ENCODE measurements at regions not wholly inside any gene's neighbourhood (a gene's known extent, or its start where the extent isn't known, plus 50 kb on each side); places are given as distances from the start of the nearest gene placed in this dataset.

GRCh38 chr2:9712263-9712662 is 81.5 kb upstream of the YWHAQ start:
- TF ChIP-seq POLR2A (IDR thresholded peaks at IDR 0.05) = no peak
- 78% methylated on average over 11 of the region's 11 CpGs; no CpG with 5 or more reads in 1 of the 2 donors for WGBS, 2 donors (ENCODE audit: low coverage in 1 of 2)
- no peaks in the 10 kb centered on the region for H3K36me3 ChIP-seq
- peaks cover 0 to 4% (median 0%) of the 10 kb centered on the region in 3 donors for H3K9me3 ChIP-seq
- no peak for ATAC-seq
- no peaks in the 10 kb centered on the region for H3K27me3 ChIP-seq
- no peaks in the 10 kb centered on the region for H3K4me1 ChIP-seq
- no peak overlapping the region for H3K4me3 ChIP-seq
- H3K27ac ChIP-seq = no peak overlapping the region

- Histone ChIP-seq H3K27me3 (no peaks in the 10 kb centered on the region), H3K9me3 (no peaks in the 10 kb centered on the region), H3K36me3 (no peaks in the 10 kb centered on the region), H3K4me3 (no peak overlapping the region), H3K4me1 (no peaks in the 10 kb centered on the region), H3K27ac (no peak overlapping the region)
- 86 to 92% methylated on average over 3 to 4 of the region's 14 CpGs for whole genome bisulfite sequencing, 2 donors (ENCODE audit: low coverage in 1 of 2)
- TF ChIP-seq EP300 (IDR thresholded peaks at IDR 0.05) (no peak), POLR2AphosphoS5 (IDR thresholded peaks at IDR 0.05) (no peak), POLR2A (IDR thresholded peaks at IDR 0.05) (no peak), CTCF (IDR thresholded peaks at IDR 0.05) (no peak)
- ATAC-seq = no peak
Measured at GRCh38 chr2:9714630-9715214, 83.9 kb upstream of the YWHAQ start.

- no peaks in the 10 kb centered on the region for H3K27me3 ChIP-seq
- no peaks in the 10 kb centered on the region for H3K4me1 ChIP-seq
- H3K9me3 ChIP-seq = no peaks in the 10 kb centered on the region
- H3K36me3 ChIP-seq = no peaks in the 10 kb centered on the region
- no peak for ATAC-seq
- no peak overlapping the region for H3K4me3 ChIP-seq
- no peak overlapping the region for H3K27ac ChIP-seq
- TF ChIP-seq POLR2AphosphoS5 (IDR thresholded peaks at IDR 0.05) (no peak), EP300 (IDR thresholded peaks at IDR 0.05) (no peak), CTCF (IDR thresholded peaks at IDR 0.05) (no peak), POLR2A (IDR thresholded peaks at IDR 0.05) (no peak)
- 81 to 88% methylated on average over 3 to 5 of the region's 6 CpGs for WGBS, 2 donors (ENCODE audit: low coverage in 1 of 2)
Measured at GRCh38 chr2:9715238-9715637, 84.4 kb upstream of the YWHAQ start.

GRCh38 chr2:9717886-9718451 is 87.2 kb upstream of the YWHAQ start:
- no peak for ATAC-seq
- Histone ChIP-seq H3K4me1 (no peaks in the 10 kb centered on the region), H3K27ac (no peak overlapping the region), H3K9me3 (no peaks in the 10 kb centered on the region), H3K36me3 (no peaks in the 10 kb centered on the region), H3K27me3 (no peaks in the 10 kb centered on the region), H3K4me3 (no peak overlapping the region)
- WGBS, 2 donors (ENCODE audit: low coverage in 1 of 2) = 87% methylated on average over 4 to 6 of the region's 7 CpGs
- TF ChIP-seq CTCF (IDR thresholded peaks at IDR 0.05) = no peak
- no peak for TF ChIP-seq POLR2A (IDR thresholded peaks at IDR 0.05)
- TF ChIP-seq EP300 (IDR thresholded peaks at IDR 0.05) = no peak
- TF ChIP-seq POLR2AphosphoS5 (IDR thresholded peaks at IDR 0.05) = no peak

- no peak for ATAC-seq
- TF ChIP-seq POLR2A (IDR thresholded peaks at IDR 0.05) (no peak), EP300 (IDR thresholded peaks at IDR 0.05) (no peak), POLR2AphosphoS5 (IDR thresholded peaks at IDR 0.05) (no peak)
Measured at GRCh38 chr2:9720352-9721093, 89.7 kb upstream of the YWHAQ start.

GRCh38 chr2:9721344-9721743 is 90.5 kb upstream of the YWHAQ start:
- 73 to 86% methylated on average over 6 to 7 of the region's 7 CpGs for WGBS, 2 donors (ENCODE audit: low coverage in 1 of 2)
- no peak for TF ChIP-seq POLR2A (IDR thresholded peaks at IDR 0.05)
- no peak for TF ChIP-seq EP300 (IDR thresholded peaks at IDR 0.05)
- TF ChIP-seq POLR2AphosphoS5 (IDR thresholded peaks at IDR 0.05) = no peak
- TF ChIP-seq CTCF (IDR thresholded peaks at IDR 0.05) = no peak
- ATAC-seq = no peak

More at GRCh38 chr2:9720352-9721093, 89.7 kb upstream of the YWHAQ start:
- H3K27me3 ChIP-seq = no peaks in the 10 kb centered on the region
- no peak overlapping the region for H3K27ac ChIP-seq
- H3K36me3 ChIP-seq = no peaks in the 10 kb centered on the region
- H3K9me3 ChIP-seq = no peaks in the 10 kb centered on the region
- 81 to 92% methylated on average over 3 to 8 of the region's 9 CpGs for WGBS, 2 donors (ENCODE audit: low coverage in 1 of 2)
- H3K4me1 ChIP-seq = no peaks in the 10 kb centered on the region
- no peak overlapping the region for H3K4me3 ChIP-seq

More at GRCh38 chr2:9721344-9721743, 90.5 kb upstream of the YWHAQ start:
- Histone ChIP-seq H3K4me1 (no peaks in the 10 kb centered on the region), H3K9me3 (no peaks in the 10 kb centered on the region), H3K36me3 (no peaks in the 10 kb centered on the region), H3K4me3 (no peak overlapping the region), H3K27ac (no peak overlapping the region), H3K27me3 (no peaks in the 10 kb centered on the region)

Data from gastroesophageal sphincter (tissue), 4 donors.